Right kidney (tissue), 1 donor: ENCODE measurements at regions not wholly inside any gene's neighbourhood (a gene's known extent, or its start where the extent isn't known, plus 50 kb on each side); places are given as distances from the start of the nearest gene placed in this dataset.

Experiments
- DNase-seq: peaks from one replicate; pipeline ENCODE4 v3.0.0-alpha.2; 2016

DNA sequence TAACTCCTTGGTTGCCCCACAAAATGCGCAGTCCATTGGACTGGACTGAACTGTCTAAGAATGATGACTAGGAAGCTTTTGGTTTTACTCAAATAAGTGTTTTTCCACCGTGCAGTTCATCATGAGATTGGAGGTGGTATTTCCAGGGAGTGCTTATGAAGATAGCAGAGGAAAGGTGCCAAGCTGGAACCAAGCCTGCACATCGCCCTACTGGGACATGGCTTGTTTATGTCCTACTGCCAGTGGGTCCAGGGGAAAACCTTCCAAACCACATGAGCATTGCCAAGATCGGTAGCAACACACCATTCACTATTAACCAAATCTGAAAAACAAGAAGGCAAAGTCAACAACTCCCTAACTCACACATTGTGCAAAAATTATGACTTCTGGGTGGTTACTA lies 54.7 kb upstream of the DSCAM start:
- DNase-seq = no peak

DNA sequence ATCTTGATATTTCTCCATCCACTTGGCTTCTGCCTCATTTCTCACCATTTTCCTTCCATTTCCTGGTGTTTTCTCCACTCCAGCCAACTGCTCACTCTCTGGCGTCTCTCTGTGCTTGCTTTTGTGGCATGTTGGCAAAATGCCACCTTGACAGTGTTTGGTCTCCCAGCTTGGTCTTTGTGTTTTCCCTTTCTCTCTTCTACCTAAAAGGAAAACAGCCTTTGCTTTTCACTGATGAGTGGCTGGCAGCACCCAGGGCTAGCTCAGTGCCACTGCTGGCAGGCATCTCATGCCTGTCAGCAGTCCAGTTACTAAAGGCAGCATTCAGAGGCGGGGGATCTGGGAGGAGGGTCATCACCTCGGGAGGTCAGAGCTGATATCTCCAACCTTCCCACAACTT lies 55.3 kb upstream of the DSCAM start:
- no peak for DNase-seq

DNA sequence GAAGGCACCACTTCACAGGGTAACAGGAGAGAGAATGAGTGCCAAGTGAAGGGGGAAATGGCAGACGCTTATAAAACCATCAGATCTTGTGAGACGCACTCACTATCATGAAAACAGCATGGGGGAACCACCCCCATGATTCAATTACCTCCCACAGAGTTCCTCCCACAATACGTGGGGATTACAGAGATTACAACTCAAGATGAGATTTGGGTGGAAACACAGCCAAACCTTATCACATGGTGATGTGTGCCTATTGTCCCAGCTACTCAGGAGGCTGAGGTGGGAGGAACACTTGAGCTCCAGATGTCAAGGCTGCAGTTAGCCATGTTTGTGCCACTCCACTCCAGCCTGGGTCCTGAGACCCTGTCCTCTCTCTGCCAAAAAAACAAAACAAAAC lies 56.0 kb upstream of the DSCAM start:
- no peak for DNase-seq

DNA sequence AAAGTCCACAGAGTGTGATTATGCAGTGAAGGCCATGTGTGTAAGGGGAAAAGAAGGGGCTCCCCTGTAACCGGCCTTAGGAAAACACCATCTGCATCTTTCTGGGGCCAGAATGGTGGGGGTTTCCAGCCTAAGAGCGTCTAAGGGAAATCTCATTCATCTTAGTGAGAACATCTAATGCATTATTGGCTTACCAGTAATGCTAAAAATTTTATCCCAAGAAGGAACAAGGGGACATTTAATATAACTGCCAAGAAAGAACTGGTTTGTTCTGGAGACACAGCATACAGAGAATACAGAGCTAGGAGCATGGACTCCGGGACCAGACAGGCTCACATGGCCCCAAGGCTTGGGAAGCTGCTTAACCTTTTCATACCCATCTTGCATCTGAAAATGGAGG lies 58.3 kb upstream of the DSCAM start:
- DNase-seq = no peak

DNA sequence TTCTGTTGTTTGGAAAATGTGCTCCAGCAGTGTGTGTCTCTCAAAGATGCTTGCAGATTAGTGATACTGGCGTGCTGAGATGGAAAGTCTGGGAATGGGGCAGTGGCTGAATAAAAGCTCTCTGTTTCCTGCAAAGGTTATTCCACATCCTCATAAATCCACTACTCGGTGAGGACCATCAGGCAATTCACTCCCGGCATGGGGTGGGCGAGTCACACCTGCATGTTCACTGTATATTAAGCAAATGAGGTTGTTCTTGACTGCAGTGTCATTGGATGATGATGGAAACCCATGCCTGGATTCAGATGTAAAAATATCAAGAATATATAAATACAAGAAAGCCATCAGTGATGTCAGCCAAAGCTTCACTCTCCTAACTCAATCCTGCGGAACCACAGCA lies 65.4 kb upstream of the DSCAM start:
- no peak for DNase-seq

DNA sequence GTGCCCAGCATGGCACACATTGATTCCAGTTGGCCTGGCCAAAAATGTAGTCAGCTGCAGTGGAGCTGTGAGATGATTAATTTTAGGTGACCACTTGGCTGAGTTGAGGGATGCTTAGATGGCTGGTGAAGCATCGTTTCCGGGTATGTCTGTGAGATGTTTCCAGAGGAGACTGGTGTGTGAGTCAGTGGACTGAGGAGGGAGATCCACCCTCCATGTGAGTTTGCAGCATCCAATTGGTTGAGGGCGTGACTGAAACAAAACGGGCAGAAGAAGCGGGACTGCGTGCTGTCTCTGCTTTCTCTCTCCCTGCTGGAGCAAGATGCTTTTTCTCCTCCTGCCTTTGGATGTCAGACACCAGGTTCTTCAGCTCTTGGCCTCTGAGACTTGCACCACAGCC lies 68.2 kb upstream of the DSCAM start:
- DNase-seq = no peak

DNA sequence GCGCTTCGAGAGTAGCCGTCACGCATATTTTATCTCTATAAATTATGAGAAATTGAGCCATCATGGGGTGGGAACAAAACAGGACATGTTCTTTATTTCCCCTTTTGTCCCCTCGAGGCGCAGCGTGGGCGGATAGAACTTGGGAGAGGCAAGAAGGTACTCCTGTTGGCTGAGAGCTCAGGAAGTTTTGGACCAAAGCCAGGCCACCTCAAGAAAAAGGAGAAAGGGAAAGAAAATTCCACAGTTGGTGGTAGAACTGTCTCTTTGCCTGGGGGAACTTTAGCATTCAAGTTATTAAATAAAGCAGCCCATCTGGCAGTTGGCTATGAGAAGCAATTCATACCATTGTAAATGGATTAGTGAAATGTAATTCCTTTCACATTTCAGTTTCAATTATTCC lies 76.4 kb upstream of the DSCAM start:
- DNase-seq = no peak

DNA sequence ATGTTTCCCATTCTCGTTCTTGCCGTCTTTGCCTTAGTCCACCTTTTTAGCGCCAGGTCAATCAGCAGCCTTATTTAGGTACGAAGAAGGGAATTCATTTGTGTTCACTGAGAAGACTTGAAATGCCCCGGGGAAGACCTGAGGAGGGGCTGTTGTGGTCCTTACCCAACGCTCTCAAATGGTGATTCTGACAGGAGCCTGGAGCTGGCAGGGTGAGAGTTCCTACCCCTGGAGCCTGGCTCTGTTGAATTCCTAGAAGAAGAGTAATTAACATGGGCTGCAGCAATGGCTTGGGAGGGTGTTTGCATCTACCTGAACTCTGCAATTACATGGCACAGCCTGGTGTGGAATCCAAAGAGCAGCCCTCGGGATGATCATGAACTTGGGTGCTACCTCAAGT lies 76.9 kb upstream of the DSCAM start:
- no peak for DNase-seq

DNA sequence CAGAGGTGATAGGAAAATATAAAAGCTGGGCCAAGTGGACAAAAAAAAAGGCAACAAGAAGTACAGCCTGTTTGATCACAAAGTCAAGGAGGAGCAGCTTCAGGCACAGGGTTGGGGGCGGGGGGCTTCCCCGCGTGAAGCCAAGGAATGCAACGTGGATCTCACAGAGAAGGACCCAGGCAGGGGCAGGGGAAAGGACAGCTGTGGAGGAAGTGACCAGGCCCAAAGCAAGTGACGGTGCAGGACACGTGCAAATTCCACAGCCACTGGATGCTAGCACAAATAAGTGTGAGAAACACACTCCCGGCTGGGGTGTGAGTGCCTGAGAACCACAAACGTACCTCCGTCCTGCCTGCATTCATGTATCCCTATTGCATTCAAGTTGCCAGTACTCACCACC lies 77.7 kb upstream of the DSCAM start:
- no peak for DNase-seq

DNA sequence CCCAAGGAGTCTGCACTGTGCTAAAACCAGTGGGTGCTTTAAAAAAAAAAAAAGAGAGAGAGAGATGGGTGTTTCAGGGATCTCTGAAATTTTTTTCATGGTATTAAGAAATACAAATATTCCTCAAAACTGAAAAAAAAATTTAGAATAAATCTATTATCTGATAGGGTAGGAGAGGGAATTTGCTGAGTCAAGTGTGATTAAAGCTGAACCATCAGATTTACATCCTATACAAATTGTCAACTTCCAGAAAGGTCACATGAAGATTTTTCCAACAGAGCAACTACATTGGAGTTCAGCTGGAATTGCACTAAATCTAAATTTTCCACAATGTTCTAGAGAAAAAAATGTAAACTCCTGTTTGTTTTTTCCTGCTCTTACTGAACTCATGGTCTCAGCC lies 79.3 kb upstream of the DSCAM start:
- no peak for DNase-seq

DNA sequence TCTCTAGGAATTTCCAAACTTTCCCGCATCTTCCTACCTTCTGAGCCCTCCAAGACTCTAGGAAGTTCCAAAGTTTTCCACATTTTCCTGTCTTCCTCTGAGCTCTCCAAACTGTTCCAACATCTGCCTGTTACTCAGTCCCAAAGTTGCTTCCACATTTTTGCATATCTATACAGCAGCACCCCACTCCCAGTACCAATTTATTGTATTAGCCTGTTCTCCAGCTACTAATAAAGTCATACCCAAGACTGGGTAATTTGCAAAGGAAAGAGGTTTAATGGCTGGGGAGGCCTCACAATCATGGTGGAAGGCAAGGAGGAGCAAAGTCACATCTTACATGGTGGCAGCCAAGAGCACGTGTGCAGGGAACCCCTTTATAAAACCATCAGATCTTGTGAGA lies 82.9 kb upstream of the DSCAM start:
- DNase-seq = no peak

DNA sequence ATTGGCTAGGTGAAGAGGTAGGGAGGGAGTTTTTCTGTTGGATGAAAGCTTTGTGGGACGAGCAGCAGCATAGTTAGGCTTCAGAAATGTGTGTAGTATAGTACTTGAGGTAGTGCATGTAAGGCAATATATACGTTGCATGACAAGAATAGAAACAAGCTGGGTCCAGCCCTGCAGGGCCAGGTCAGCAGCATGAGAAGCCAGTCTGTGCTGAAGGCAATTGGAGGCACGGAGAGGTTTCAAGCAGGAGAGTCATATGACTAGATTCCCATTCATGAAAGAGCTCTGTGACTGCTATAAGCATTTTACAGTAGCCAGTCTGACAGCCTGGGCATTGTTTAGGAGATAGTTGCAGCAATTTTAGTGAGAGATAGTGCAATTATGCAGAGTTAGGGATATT lies 84.2 kb upstream of the DSCAM start:
- no peak for DNase-seq

DNA sequence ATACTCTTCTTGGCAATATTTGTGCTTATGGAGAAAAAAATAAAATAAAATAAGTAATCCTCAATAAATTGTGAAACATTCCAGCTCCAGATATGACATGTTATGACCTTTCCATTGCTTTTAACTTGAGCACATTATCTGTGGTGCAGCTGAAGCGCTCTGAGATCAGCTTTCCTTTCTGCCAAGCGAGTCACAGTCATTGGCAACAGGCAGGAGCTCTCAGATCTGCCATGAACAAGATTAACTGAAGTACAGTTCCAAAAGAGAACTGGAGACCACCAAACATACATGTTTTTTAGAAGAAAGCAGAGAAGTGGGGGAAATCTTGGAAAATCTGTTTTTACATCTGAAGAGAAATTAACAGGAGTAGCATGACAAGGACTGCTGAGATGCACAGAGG lies 89.2 kb upstream of the DSCAM start:
- DNase-seq = no peak

DNA sequence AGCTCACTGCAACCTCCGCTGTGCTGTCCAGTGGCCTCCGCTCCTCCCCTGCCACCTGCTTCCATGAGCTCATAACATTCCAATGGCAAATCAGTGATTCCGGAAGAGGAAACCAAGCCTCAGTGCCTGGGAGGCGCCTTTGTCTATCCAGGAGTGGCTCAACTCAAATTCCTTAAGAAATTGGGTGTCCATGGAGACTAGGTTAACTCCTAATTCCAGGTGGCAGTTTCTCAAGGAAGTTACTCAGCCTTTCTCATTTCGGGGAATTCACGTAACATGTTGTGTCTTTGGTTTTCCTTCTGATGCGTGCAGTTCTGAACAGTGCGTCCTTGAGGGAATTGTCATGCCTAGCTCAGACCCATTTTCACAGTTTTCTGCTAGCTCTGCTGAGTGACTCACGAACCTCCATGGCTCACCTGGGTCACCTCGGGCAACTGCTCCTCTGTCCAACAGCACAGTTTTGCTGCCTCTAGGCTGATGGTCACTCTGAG lies 89.9 kb upstream of the DSCAM start:
- no peak for DNase-seq

DNA sequence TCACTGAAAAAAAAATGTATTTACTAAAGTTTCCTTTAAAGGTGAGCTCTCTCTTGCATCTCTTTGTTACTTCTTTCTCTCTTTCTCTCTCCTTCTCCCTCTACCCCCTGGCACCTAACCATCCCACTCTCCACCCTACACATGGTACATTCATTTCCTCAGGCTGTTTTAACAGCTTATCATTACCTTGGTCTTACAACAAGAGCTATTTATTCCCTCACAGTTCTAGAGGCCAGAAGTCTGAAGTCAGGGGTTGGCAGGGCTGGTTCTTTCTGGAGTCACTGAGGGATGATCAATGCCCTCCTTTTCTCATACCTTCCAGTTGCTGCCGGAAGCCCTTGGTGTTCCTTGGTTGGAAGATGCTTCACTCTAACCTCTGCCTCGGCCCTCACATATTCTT lies 91.1 kb upstream of the DSCAM start:
- DNase-seq = no peak

DNA sequence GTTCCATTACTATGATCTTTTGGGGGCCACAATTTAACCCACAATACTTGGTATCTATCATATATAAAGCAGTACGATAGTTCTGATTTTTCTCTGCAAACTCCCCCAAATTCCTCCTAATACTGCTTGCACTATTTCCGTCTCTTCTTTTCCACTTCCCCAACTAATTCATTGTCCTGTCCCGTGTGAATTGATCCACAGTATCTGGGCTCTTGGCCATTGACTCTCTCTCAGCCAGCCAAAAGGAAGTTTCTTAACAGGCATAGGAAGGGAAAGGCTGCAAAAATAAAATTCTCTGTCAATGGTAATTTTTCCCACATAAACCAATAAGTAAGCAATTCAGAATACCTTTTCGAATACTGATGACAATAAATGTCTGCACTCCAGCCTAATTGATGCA lies 91.7 kb upstream of the DSCAM start:
- DNase-seq = no peak

DNA sequence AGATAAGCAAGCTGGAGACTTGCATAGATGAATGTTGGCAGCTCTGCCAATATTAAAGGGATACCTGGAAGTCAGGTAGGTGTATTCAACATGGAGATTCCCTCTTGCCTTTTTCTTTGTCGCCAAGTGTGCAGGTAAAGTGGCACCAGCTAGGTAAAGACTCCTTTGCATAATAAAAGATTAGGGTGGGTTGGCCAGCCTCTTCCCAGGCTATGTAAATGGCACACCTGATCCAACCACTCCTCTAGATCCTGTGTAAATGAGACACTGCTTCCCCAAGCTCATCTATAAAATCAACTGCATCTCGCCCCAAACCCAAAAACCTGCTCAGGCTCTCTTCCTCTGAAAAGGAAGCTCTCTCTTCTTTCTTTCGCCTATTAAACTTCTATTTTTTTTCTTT lies 100.8 kb upstream of the DSCAM start:
- DNase-seq = no peak

DNA sequence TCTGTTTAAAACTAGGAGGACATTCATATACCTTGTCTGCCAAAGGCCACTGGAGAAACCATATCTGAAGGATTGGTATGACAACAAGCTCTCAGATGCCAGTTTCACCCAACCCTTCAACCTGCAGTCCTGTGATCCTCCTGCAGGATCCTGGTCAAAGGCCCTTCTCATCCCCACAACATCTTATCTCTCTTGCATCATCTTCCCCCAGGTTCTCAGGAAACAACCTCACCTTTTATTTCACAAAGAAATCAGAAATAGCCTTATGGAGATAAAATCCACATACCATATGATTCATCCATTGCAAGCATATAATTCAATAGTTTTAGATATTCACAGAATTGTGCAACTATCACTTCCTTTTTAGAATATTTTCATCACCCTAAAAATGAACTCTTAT lies 104.0 kb upstream of the DSCAM start:
- DNase-seq = no peak

DNA sequence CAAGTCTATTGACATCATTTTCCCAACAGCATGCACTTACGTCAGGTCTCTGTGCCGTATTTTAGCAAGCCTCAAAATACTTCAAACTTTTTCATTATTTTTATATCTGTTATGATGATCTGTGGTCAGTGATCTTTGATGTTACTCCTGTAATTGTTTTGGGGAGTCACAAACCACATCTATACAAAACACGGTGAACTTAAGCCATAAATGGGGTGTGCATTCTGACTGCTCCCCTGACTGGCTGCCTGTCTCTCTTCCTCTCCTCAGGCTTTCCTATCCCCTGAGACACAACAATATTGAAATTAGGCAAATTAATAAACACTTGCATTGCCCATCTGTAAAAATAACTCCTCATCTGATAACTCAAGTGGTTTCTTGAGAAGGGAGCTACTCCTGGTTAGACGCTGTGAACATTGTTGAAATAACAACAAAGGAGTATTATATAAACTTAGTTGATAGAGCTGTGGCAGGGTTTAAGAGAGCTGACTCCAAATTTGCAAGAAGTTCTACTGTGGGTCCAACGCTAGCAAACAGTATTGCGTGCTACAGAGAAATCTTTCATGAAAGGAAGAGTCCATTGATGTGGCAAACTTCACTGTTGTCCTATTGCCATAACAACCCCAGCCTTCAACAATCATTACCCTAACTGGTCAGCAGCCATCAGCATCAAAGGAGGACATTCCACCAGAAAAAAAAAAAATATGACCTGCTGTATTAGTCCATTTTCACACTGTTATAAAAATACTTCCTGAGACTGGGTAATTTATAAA lies 105.8 kb upstream of the DSCAM start:
- DNase-seq = no peak

DNA sequence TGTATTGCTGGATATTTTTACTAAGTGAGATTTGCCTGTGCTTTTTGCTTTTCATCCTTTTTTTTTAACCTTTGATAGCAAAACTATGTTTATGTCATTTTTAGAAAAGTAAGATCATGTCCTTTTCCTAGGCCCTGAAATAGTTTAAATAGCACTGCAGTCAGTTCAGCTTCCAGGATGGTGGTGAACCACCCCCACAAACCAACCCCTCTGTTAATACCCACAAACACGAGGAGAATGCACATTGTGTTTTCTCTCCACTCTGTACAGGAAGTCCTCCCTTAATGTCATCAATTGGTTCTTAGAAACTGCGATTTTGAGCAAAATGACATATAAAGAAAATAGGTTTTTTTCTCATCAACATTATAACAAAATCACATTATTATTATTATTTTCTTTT lies 117.7 kb upstream of the DSCAM start:
- DNase-seq = no peak

DNA sequence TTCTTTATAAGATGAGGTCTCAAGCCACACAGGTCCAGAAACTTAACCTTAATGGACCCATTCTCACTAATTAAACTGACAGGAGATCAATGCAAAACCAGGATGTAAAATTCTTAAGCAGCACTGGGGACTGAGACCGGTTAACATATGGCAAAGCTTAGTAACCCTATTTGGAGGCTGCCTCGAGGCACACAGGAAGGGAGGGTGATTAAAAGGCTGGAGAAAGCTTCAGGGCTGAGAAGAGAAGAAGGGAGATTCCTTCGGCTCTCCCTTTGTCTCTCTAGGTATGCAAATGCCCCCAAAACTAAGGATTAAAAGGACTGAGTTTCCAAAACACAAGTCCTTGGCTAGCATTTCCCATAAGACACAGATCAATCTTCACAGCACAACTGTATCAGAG lies 120.8 kb upstream of the DSCAM start:
- DNase-seq = no peak

DNA sequence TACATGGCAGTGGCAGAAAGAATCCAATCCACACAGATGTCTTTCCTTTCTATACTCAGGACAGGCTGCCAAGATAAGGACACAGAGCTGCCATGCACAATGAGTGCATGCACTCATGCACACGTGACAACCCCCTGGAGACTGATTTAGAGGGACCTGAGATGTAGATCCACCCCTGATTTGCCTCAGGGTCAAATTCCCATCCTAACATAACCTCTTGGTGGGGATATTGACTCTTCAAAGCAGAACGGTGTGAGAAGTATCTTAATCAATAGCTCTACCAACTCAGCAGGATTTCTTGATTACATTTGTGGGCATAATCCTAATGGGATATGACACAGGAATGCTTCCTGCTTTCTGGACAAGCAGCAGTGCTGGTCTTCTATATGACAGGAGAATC lies 125.2 kb upstream of the DSCAM start:
- DNase-seq = no peak

DNA sequence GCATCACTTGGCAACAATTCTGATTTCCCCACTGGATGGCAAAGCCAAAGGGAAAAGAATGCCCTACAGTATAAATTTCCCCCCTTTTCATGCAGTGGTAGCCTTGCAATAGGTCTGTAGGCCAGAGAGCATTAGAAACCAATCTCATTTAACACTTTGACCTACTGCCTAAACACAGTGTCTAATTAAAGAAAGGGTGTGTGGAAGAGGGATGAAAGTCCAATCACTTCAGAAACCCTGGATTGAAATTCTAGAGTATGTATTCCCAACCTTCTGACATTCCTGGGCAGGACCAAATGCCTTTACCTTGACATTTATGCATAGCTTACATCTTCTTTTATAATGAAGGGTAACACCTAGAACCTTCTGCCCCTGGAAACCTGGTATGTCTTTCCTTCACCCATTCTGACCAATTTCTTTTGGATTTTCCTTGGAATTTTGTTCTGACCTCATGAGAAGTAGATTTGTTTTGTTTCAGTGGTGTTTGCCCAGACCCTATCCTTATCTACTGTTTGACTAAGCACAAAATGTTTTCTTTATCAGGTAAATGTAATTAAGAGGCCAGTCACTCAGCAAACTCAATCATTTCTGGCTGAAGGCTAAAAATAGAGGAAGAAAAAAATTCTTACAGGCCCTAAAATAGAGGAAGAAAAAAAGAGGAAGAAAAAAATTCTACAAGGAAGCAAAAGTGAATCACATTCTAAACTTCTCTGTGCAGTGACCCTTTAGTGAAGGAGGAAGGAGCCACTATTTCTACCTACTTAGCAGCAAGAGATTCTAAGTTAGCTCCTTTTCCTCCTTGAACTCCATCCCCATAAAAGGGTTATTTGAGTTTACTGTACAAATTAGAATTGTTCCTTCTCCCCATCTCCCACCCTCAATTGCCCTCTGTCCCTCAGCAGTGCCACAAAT lies 129.5 kb upstream of the DSCAM start:
- DNase-seq = no peak

DNA sequence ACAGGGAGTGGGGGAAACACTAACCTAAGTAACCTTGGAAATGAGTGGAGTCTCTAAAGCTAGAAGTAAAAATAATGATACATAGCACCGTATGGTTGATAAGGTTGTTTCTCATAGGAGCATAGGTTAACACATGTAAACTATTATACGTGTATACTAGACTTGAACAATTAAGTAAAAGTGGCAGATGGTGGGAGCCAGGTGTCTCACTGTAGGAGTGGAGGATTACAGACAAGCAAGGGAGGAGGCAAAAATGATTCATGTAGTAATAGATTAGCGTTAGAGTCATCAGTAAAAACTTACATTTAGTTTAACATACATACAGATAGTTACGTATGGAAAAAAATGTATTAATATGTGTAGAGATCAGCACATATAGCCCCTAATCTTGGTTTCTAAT lies 138.4 kb upstream of the DSCAM start:
- no peak for DNase-seq
